ENCODE measurements at regions not wholly inside any gene's neighbourhood (a gene's known extent, or its start where the extent isn't known, plus 50 kb on each side); places are given as distances from the start of the nearest gene placed in this dataset.

DNA sequence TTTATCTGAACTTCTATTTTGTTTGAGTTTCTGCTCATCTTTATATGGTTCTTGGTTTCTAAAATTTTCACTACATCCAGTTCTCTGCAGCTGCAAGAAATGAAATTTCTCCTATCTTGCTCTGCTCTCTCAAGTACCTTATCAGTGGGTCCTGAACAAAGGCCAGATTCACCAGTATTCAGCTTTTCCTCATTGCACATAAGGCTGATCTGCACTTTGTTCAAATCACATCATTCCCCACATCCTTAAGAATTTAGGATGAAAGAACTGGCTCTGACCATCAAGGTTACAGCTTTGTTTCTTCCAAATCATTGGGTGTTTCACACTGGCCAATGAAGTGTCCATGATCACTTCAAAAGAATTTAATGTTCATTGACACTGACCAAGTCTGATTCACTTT is 211.4 kb downstream of the GRIN2B start:
- DNase-seq (ENCODE audit: low read depth in 4 of 4, low spot score in 2 of 4) = no peak

DNA sequence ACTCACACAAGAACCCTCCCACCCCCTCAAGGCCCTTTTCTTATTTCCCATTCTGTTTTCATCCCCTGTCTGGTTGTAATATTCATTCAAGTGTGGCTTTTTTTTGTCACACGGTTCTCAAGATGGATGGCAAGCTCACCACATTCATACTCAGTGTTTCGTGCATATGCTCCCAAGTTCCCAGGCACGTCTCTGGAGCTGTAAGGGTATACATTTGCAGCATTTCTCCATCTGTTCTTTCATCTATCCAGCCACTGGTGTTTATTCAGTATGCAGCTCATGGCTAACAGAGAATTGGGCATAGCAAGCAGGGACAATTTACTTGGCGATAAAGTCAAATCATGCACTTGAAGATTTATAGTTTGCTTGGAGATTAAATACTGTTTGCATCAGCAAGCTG is 212.1 kb downstream of the GRIN2B start:
- DNase-seq (ENCODE audit: low read depth in 4 of 4, low spot score in 2 of 4) = no peak

DNA sequence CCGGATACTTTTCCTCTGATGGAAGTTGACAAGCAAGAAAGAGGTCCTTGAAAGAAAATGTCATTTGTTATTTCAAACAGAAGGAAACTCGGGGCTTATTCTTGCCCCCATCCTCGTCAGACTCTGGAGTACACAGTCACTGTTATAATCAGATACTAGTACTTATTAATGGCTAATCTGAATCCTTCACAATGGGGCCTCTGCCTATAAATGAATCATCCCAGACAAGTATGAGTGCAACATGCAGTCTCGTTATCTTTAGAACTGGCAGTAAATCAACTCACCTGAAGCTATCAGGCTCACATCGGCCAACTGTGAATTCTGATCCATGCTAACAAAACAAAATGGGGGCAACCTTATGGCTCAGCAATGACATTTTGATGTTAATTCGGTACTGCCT is 216.7 kb downstream of the GRIN2B start:
- no peak for DNase-seq (ENCODE audit: low read depth in 4 of 4, low spot score in 2 of 4)

DNA sequence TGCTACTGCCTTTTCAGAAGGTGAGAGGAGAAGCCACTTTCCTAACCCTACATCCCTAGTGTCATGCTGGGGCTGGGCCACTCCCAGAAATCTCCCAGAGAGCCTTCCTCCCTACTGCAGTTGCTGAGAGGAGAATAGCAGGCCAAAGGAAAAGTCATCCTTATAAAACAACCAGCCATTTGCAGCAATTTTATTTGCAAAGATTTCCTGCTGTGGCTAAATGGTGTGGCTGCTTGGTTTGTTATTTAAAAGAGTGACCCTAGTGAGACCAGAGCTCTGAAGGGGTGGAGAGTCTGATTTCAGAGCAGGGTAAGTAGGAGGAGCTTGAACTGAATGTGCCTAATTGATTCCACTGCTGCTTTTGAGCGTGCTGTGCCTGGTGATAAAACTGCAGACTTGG is 232.0 kb downstream of the GRIN2B start:
- no peak for DNase-seq (ENCODE audit: low read depth in 4 of 4, low spot score in 2 of 4)

DNA sequence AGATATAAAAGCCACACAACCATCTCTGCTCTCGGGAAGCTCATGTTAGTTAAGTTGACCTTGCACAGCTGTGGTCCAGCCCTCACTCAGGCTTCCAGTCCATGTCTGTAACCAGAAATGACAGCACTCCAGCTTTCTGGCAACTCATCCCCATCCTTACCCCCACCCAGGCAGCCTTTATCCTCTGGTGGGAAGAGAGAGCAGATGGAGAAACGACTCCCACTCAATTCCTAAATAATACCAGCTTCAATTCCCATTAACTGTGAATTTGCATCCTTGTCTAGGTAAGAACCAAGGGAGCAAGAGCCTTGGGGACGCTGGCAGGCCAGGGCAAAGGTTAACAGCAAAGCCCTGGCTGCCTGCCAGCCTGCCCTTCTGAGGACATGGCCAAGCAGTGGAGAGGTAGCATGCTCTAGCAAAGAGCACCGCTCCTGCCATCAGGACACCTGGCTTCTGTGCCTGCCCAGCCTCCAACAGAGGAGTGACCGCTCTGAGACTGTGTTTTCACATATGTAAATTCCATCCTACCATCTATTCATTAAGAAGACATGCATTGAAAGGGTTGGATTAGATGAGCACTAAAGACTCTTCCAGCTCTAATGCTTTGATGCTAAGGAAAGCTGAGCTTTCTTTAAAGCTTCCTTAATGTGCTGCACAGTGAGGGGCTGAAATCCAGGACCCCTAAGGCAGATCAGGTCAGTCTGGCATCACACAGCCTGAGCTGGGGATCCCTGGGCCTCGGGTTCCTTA is 236.1 kb downstream of the GRIN2B start:
- no peak for DNase-seq (ENCODE audit: low read depth in 4 of 4, low spot score in 2 of 4)

DNA sequence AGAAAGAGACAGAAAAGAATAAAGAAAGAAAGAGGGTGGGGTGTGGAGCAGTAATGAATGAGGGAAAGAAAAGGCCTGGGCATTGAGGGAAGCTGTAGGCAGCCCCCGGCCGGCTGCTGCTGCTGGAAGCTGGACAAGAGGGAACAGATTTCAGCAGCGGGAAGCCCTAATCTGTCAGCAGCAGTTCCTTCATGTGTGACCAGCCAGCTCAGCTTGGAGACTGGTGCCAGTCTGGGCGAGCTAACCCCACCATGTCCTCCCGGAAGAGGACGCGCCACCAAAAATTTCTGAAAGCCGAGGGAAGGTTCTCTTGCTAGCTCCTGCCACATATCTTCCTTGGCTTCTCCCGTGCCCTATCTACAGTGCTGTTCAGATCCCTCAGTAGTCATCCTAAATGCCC is 236.8 kb downstream of the GRIN2B start:
- no peak for DNase-seq (ENCODE audit: low read depth in 4 of 4, low spot score in 2 of 4)

DNA sequence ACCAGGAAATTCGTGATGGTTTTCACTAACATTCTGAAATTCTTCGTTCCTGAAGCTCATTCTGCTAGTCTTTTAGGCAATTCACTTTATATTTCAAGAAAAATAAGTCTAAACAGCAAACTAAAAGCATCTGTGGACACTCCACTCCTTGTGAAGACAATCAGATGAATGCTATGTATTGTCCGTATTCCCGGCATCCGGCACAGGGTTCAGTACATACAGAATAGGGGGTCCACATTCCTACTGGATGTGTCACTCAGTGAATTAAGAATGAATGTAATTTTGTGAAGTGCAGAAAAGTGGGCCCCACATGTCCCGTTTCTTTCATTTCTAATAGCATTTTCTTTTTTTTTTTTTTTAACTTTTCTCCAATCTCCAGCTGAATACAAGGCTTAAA is 241.3 kb downstream of the GRIN2B start:
- DNase-seq (ENCODE audit: low read depth in 4 of 4, low spot score in 2 of 4) = no peak

DNA sequence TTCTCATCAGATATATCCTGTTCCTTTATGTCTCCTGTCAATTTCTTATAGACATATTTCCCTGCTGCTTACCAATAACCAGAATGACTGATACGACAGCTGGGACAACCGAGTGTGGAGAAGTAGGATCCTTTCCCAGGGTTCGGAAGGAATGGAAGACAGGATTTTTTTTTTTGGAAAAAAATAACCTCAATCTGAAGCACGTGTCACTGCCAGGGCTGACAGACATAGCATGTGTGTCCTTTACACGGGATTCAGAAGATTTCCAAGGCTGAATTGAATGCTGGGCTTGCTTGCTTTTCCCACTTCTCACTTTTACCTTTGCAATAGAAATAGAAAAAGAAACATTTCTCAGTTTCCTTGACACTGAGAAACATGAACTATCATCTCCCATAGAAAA is 245.7 kb downstream of the GRIN2B start:
- no peak for DNase-seq (ENCODE audit: low read depth in 4 of 4, low spot score in 2 of 4)

DNA sequence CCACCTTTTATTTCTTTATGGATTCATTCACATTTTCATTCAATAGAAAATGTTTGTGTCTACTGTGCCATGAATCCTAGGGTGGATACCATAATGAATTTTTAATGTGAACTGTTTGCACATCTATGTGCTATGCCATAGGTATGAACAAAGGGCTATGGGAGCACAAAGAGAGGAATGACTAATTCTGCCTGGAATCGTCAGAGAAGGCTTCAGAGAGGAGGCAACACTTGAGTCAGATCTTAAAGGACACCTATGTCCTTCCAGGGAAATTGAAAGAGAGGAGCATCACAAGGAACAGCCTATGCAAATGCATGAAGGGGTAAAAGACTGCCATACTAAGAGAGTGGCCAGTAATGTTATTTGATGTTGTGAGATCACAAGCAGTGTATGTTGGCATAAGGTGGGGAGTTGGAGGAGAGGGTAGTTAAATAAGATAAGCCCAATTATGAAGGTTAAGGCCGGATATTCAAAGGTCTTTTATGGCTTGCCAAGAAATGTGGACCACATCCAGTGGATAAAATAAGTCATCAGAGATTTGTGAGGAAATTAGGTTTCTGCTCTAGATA is 246.7 kb downstream of the GRIN2B start:
- DNase-seq (ENCODE audit: low read depth in 4 of 4, low spot score in 2 of 4) = no peak

DNA sequence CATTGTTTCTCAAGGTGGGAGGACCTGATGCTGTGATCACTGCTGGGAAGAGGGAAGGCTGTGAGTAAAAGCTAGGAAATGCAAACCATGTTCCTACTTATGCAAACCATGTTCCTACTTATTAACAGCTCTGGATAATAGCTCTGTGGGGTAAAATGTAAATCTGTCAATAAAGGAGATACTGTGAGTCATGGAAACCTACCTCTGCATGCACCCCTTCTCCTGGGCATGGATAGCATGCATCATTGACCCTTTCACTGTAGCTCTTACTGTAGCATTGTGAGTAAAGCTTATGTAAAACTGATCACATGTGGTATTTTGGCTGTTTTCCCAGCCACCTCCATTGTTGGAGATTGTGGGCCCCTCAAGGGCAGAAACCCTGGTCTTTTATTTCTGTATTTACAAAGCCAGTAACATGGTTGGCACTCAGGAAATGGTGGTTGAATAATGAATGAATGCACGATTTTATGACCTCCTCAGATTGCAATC is 253.7 kb downstream of the GRIN2B start:
- DNase-seq (ENCODE audit: low read depth in 4 of 4, low spot score in 2 of 4) = no peak

DNA sequence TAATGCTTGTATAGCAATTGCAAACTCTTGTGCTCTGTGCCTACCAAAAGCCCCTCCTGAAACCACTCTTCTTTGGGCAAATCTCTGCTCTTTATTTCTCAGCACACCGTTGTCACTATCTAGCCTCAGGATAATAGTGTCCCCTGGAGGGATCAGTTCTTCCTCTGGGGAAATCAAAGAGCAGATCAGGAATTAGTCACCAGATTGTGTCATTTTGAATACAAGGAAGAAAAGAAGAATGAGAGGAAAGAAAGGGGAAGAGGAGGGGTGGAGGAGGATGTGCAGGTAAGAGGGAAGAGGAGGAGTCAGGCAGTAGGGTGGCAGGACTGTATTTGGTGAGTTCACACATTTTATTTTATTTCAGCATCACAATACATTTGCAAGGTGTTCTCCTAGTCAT is 256.4 kb downstream of the GRIN2B start:
- DNase-seq (ENCODE audit: low read depth in 4 of 4, low spot score in 2 of 4) = no peak

DNA sequence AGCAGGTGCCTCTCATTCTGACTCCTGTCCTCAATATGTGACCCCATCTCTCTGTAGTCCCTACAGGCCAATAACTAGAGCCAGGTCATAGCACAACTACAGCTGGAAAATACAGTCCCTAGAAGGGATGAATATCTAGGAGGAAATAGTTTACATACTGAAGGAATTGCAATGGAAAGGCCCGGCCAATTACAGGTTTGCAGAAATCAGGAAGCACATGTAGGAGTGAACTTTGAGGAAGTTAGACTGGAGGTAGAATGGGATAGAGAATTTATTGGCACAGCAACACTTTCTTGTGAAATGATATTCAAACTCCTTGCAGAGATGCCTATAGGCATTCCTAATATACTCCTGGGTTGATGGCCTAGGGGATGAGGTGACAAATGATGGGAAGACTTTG is 257.3 kb downstream of the GRIN2B start:
- no peak for DNase-seq (ENCODE audit: low read depth in 4 of 4, low spot score in 2 of 4)

DNA sequence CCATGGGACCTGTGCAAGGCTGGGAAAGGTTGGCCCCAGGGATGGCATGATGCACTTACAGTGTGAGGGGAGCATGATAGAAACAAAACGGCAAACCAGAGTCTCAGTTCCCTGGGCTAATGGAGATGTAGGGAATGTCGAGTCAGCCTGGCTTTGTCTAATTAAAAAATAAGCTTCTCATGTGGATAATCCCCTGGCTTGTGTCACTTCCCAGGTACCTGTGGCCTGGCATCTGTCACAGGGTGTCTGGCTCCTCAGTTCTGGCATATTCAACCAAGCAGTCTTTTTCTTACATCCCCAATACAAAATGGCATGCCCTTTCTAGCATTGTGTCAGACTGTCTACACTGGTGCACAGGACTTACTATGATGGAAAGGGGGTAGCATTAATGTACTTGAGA is 261.4 kb downstream of the GRIN2B start:
- DNase-seq (ENCODE audit: low read depth in 4 of 4, low spot score in 2 of 4) = no peak

DNA sequence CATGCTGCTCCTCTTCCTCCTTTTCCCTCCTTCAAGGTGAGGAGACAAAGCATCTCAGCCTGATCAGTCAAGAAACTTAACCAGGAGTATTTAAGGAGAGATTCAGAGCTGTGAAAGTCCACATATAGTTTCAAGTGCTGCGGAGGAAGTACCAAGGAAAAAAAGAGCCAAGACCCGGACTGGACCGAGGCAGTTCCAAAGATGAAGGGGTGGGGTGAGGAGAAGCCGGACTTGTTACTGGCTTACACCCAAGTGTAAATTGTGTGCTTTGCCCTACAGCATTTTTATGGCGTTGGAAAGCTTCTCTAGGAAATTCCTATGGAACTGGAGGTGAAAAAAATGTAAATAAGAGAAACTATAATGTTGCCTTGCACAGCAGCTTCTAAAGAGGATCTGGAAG is 263.1 kb downstream of the GRIN2B start:
- DNase-seq (ENCODE audit: low read depth in 4 of 4, low spot score in 2 of 4) = no peak

DNA sequence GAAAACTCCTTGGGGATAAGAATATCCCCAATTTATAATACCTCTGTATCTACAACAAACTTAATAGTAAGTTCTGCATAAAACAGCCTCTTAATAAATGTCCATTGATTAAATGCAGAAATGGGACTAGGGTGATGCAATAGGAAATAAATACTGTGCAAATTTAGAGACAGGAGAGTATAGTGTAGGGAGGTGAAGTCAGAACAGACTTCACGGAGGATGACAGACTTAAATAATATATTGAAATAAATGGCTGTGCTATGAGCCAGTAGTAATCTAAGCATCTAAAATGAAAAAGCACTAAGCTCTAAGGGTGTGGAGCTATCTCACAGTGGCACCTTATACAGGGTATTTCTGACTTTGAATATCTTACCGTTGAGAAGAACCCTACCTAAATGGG is 265.3 kb downstream of the GRIN2B start:
- no peak for DNase-seq (ENCODE audit: low read depth in 4 of 4, low spot score in 2 of 4)

DNA sequence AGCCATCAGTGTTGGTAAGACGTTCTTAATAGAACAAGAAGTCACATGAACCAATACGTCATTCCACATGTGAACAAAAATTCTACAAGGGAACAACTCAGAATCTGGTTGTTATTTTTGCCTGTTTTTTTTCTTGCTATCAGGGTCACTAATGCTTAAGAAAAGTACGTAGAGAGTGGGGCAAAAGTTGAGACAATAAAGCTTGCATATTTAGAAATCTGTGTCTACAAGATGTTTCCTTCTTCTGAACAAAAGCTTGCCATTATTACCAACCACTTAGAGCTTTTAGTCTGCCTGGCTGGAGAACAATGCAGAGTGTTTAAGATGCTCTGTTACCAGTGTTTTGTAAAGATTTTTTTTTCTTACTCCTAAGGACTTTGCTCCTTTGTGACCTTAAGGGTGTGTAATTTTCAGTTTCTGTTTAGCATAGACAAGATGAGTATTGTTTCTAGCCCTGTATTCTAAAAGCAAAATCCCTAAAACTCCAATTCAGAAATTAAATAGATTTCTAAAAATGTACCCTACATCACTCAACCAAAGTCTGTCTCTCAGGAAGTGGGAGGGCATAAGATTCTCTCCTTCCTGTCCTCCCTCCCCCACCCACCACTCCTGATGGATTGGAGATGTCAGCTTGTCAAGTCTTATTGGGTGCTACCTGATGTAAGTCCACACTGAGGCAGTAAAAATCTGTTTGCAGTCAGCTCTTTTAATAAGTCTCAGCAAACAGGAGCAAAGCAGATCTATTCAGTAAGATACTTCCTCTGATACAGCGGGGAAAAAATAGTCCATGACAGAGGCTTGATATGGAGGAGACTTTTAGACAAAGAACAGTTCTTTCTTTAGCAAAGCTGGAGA is 267.6 kb downstream of the GRIN2B start:
- no peak for DNase-seq (ENCODE audit: low read depth in 4 of 4, low spot score in 2 of 4)

DNA sequence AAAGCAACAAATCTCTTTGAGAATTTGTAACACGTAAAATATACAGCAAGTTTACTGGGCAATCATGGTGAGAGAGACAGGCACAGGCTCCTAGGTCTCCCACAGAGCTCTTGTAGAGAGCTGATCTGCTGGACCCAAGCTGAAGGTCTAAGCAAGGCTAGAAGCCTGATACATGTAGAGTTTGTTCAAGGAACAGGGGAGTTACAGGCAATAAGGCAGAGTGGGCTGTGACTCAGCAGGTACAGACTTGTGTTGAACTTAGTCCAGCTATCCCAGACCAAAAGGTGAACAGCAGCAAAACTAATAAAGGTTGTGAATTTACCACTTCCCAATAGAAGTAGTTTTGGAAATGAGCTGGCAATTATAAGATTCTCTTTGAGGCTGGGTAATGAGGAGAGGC is 273.6 kb downstream of the GRIN2B start:
- DNase-seq (ENCODE audit: low read depth in 4 of 4, low spot score in 2 of 4) = no peak

DNA sequence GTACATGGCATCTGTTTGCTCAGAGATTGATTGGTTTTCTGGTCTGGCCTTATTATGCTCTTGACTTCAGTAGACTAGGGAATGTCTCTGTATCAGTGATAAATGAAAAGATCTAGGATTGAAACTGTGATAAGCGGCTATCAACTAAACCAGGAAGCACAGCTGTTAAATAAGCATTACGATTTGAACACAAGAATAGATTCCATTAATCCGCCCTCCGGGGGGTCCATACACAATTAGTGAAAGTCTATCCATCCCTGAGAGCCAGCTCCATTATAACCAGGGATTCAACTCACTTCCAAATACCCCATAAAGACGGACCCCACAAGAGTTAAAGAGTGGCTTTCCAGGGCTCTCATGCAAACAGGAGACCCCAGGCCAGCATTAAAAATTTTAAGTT is 279.0 kb downstream of the GRIN2B start:
- no peak for DNase-seq (ENCODE audit: low read depth in 4 of 4, low spot score in 2 of 4)

DNA sequence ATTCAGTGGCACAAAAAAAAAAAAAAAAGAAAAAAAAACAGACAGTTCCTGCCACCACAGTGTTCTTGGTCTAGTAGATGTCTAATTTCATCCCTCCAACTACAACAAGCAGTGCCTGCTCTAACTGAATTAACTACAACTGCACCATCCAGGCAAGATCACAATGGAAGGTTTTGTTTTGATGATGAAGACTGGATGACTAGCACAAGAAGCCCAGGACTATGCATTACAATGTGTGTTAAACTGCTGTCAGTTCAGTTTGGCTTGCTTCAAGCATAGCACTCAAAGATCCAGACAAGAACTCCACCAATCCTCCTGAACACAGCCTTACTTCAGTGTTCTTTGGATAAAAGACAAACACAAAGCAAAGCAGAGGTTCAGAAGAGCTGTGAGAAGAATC is 279.9 kb downstream of the GRIN2B start:
- no peak for DNase-seq (ENCODE audit: low read depth in 4 of 4, low spot score in 2 of 4)

DNA sequence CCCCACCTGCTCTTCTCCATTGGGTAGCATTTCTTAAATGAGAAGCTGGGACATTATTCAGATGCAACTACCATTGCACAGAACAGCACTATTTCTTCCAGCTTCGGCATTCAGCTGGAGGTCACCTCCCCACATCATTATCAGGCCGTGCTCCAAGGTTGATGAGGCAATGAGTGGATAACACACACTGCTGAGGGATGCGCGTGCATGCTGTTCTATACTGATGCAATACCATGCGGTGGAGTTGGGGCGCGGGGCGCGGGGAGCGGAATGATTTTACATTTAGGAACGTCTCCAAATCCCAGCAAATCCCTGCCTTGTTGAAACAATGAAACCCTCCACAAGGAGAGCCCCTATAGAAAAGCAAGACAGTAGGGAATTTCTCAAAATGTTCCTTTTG is 283.4 kb downstream of the GRIN2B start:
- no peak for DNase-seq (ENCODE audit: low read depth in 4 of 4, low spot score in 2 of 4)

DNA sequence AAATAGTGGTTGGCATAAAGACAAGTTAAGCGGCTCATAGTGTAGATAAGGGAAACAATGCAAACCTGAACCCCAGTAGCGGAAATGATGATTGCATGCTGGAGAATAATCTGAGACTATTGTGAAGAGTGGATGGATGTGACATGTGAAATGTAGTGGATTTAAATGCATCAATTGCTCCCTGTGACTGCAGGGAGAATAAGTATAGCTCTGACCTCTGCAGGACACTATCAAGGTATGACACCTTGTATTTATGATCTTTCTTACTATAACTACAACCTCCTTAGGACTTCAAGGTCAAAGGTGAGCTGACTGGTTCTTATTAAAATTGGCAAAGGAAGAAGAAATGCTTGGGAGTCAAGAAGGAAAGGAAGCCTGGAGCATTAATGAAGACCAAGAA is 285.6 kb downstream of the GRIN2B start:
- DNase-seq (ENCODE audit: low read depth in 4 of 4, low spot score in 2 of 4) = no peak

DNA sequence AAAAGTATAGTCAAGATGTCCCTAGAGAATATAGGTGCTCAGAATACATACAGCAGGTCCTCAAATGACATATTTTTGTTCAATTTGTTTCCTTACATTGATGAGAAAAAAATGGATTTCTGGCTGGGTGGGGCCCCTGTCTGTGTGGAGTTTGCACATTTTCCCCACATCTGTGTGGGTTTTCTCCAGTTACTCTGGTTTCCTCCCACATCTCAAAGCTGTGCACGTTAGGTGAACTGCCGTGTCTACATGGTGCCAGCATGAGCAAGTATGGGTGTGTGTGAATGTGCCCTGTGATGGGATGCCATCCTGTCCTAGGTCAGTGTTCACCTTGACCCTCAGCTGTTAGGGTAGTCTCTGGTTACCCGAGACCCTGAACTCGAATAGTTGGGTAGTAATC is 289.1 kb downstream of the GRIN2B start:
- no peak for DNase-seq (ENCODE audit: low read depth in 4 of 4, low spot score in 2 of 4)

Data from left renal cortex interstitium (tissue), 4 donors.